Common myeloid progenitor, CD34-positive (primary cell): ENCODE measurements at regions not wholly inside any gene's neighbourhood (a gene's known extent, or its start where the extent isn't known, plus 50 kb on each side); places are given as distances from the start of the nearest gene placed in this dataset.
A peak's percentile ranks its signal among the peaks of the same experiment; 100 is the strongest.
"Not testable (repeated sequence)": the region's sequence is repeated elsewhere in the genome, so short reads cannot be mapped to it uniquely, and the experiment has no call there.

Experiments used
- CTCF ChIA-PET: fragments of 350-600 bp; sonication (Branson Sonifier 250); formaldehyde crosslinking; loops from one replicate; lab custom pipeline; 2021; ENCODE audit warnings: antibody characterized with exemption; lab: Charles Lee
- POLR2A ChIA-PET: fragments of 350-600 bp; sonication (Branson Sonifier 250); formaldehyde crosslinking; loops from one replicate; lab custom pipeline; 2021; ENCODE audit warnings: antibody characterized with exemption; lab: Charles Lee
- DNase-seq, 3 donors: peaks; one replicate each; pipeline versions ENCODE4 v3.0.0 to v3.0.0-alpha.2; 2013
- H3K27ac ChIP-seq, 2 experiments: 1 replicate in 1 of 2; 2 replicates in 1 of 2; pipeline ENCODE4 v1.7.0; 2013; ENCODE audit warnings: inconsistent platforms in 2 of 2, low read length in 2 of 2, mild to moderate bottlenecking in 2 of 2, low read depth in 1 of 2, moderate library complexity in 1 of 2; ENCODE audit not compliant: severe bottlenecking in 2 of 2, insufficient read depth in 1 of 2, poor library complexity in 1 of 2
- H3K27me3 ChIP-seq, 5 experiments: replicated peaks in 2 of 5; 1 replicate in 3 of 5; 2 replicates in 2 of 5; pipeline versions ENCODE4 v1.6.1 to v1.7.0; 2013; ENCODE audit warnings: low read length in 4 of 5, mild to moderate bottlenecking in 2 of 5, moderate library complexity in 2 of 5, inconsistent platforms in 1 of 5; ENCODE audit not compliant: insufficient read depth in 5 of 5, control insufficient read depth in 4 of 5
- H3K36me3 ChIP-seq, 4 experiments: 1 replicate in 2 of 4; 2 replicates in 2 of 4; pipeline versions ENCODE4 v1.6.1 to v1.7.0; 2013; ENCODE audit warnings: low read length in 3 of 4, control low read depth in 1 of 4, mild to moderate bottlenecking in 1 of 4; ENCODE audit not compliant: control insufficient read depth in 4 of 4, insufficient read depth in 4 of 4
- H3K4me1 ChIP-seq, 4 experiments: 1 replicate in 3 of 4; 2 replicates in 1 of 4; pipeline versions ENCODE4 v1.6.1 to v1.7.1; 2013; ENCODE audit warnings: low read length in 3 of 4, mild to moderate bottlenecking in 3 of 4, control low read depth in 1 of 4, inconsistent platforms in 1 of 4, moderate library complexity in 1 of 4; ENCODE audit not compliant: control insufficient read depth in 4 of 4, insufficient read depth in 4 of 4; ENCODE audit errors: control extremely low read depth in 1 of 4
- H3K4me3 ChIP-seq, 7 experiments: 1 replicate in 4 of 7; 2 replicates in 3 of 7; pipeline versions ENCODE4 v1.5.1 to v1.7.0; 2013; ENCODE audit warnings: mild to moderate bottlenecking in 7 of 7, low read length in 6 of 7, moderate library complexity in 6 of 7, inconsistent platforms in 2 of 7, low read depth in 2 of 7, control low read depth in 1 of 7; ENCODE audit not compliant: insufficient read depth in 4 of 7, control insufficient read depth in 1 of 7; ENCODE audit errors: extremely low read depth in 1 of 7
- H3K9me3 ChIP-seq, 5 experiments: 1 replicate in 4 of 5; 2 replicates in 1 of 5; pipeline versions ENCODE4 v1.6.1 to v1.7.1; 2013; ENCODE audit warnings: low read length in 4 of 5, mild to moderate bottlenecking in 2 of 5, inconsistent platforms in 1 of 5, low read depth in 1 of 5, moderate library complexity in 1 of 5; ENCODE audit not compliant: control insufficient read depth in 4 of 5, insufficient read depth in 2 of 5; ENCODE audit errors: control extremely low read depth in 1 of 5
- WGBS: methylation state at CpG from one replicate; pipeline ENCODE4 v1.1.5; 2013; ENCODE audit not compliant: insufficient coverage; 5-methylcytosine and 5-hydroxymethylcytosine counted together

DNA sequence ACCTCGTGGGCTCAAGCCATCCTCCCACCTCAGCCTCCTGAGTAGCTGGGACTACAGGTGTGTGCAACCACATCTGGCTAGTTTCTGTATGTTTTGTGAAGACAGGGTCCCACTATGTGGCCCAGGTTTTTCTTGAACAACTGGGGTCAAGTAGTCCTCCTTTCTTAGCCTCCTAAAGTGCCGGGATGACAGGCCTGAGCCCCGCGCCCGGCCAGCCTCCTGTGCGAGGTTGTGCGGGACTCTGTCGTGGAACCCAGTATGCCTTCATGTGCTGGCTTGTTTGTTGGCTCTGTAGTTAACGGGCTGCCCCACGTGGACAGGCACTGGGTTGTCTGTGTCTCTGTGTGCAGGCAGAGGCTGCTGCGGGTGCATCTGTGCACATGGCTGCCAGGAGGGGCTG, 238.7 kb upstream of the FRG2C start:
- peaks cover 2 to 35% (median 10%) of the 10 kb centered on the region in 4 experiments for H3K36me3 ChIP-seq
- DNase-seq, H3K4me3 ChIP-seq, H3K4me1 ChIP-seq, H3K27ac ChIP-seq, POLR2A ChIA-PET, H3K9me3 ChIP-seq, H3K27me3 ChIP-seq: not testable (repeated sequence)
- WGBS, result no CpG with 5 or more reads among the region's 11 CpGs
- CTCF ChIA-PET, result interaction anchor here (1.5 kb wide), 1 partner anchor 134 kb away, joined by 3 read pairs; no protein-coding TSS in a partner anchor

DNA sequence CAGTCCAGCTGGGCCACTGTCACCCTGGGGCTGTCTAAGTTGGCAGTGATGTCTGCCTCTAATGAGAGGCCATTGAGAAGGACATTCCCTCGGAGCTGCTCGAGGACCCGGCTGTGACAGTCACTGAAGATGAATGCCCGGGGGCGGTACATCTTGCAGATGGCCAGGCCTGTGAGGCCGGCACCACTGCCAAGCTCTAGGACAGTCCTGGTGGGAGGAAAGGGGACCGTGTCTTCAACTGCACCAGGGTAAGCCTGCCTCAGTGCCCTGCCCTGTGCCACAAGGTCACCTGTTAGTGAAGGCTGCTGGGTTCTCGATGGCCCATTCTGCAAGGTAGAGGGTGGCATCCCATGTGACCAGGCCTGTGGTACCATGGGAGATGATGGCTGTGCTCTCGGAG, 236.6 kb upstream of the FRG2C start:
- peaks cover 2 to 37% (median 12%) of the 10 kb centered on the region in 4 experiments for H3K36me3 ChIP-seq
- CTCF ChIA-PET, result interaction anchor here (2.0 kb wide), 1 partner anchor 134 kb away, joined by 6 read pairs; no protein-coding TSS in a partner anchor
- H3K4me3 ChIP-seq, H3K27me3 ChIP-seq, POLR2A ChIA-PET, H3K4me1 ChIP-seq, H3K9me3 ChIP-seq, H3K27ac ChIP-seq, DNase-seq: not testable (repeated sequence)
- no CpG with 5 or more reads among the region's 9 CpGs for WGBS

DNA sequence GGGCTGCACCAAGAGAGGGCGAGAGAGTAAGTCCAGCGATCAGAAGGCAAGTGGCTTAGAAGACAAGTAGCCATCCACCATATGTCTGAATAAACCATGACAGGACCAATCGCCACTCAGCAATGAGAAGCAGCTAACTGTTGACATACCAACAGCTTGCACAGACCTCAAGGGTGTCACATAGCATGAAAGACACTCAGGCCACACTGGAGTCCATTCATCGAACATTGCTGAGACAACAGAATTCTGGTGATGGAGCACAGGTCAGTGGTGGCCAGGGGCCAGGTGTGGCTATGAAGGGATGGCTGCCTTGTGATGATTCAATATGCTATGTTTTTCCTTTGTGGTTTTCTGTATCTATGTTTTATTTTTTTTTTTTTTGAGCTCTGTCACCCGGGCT, 236.2 kb upstream of the FRG2C start:
- CTCF ChIA-PET, result interaction anchor here (2.0 to 2.2 kb wide), 2 partner anchors 132 to 134 kb away, joined by 6 to 11 read pairs; no protein-coding TSS in a partner anchor
- WGBS, result no CpG with 5 or more reads among the region's 5 CpGs

DNA sequence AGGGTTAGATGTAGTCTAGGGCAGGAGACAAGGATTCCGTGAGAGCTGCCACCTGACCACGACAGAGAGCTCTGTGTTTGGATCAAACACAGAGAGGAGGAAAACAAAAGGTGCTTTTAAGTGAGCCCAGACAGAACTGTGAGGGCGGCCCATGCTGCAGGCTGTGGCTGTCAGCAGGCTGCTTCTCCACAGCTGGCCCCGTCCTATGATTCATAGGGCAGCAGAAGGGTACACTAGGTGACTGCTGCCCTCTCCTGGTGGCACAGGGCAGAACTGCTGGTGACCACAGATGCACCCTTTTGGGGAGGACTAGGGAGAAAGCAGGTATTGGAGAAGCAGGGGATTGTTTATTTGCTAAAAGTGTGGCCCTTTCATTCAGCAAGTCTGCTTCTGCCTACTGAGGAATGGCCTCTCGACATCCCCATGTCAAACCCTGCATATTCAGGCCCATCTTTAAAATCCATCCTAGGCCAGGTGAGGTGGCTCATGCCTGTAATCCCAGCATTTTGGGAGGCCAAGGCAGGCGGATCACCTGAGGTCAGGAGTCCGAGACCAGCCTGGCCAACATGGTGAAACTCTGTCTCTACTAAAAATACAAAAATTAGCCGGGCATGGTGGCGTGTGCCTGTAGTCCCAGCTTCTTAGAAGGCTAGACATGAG, 234.4 kb upstream of the FRG2C start:
- H3K9me3 ChIP-seq, H3K4me3 ChIP-seq, H3K4me1 ChIP-seq, H3K27me3 ChIP-seq, H3K27ac ChIP-seq, POLR2A ChIA-PET: not testable (repeated sequence)
- DNase-seq, result peak in 2 of 3 donors; percentile 48 to 79
- CTCF ChIA-PET, result interaction anchor here (0.7 to 2.2 kb wide), 17 partner anchors 8 to 238 kb away, joined by 3 to 11 read pairs (median 3); no protein-coding TSS in a partner anchor
- H3K36me3 ChIP-seq, result peaks cover 2 to 30% (median 11%) of the 10 kb centered on the region in 4 experiments
- no CpG with 5 or more reads among the region's 9 CpGs for WGBS

More for the DNA sequence above, 236.2 kb upstream of the FRG2C start:
- H3K27ac ChIP-seq, H3K4me1 ChIP-seq, DNase-seq, H3K9me3 ChIP-seq, POLR2A ChIA-PET, H3K27me3 ChIP-seq, H3K4me3 ChIP-seq: not testable (repeated sequence)
- peaks cover 2 to 33% (median 12%) of the 10 kb centered on the region in 4 experiments for H3K36me3 ChIP-seq

DNA sequence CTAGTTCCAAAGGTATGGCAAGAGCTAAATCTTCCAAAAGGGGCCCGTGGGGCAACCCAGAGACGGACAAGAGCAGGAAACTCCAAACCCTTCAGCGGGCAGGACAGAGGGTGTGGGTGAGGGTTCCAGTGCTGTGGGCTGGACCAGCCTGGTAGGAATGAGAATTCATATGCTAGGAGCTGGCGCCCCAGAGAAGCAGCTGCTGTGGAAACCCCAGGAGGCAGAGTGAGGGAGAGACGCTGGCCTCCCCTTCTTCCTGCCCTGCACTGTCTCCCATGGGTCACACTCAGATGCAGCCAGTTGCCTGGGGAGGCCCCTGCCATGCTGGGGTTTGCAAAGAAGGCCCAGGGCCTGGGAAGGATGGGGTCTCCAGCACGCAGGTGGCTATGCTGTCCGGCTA, 233.7 kb upstream of the FRG2C start:
- POLR2A ChIA-PET, H3K9me3 ChIP-seq, H3K4me1 ChIP-seq, H3K27ac ChIP-seq, DNase-seq, H3K4me3 ChIP-seq, H3K27me3 ChIP-seq: not testable (repeated sequence)
- H3K36me3 ChIP-seq, result peaks cover under 1 to 28% (median 11%) of the 10 kb centered on the region in 4 experiments
- no CpG with 5 or more reads among the region's 7 CpGs for WGBS
- CTCF ChIA-PET, result interaction anchor here (0.8 to 1.8 kb wide), 6 partner anchors 68 to 237 kb away, joined by 3 to 10 read pairs (median 3); no protein-coding TSS in a partner anchor

DNA sequence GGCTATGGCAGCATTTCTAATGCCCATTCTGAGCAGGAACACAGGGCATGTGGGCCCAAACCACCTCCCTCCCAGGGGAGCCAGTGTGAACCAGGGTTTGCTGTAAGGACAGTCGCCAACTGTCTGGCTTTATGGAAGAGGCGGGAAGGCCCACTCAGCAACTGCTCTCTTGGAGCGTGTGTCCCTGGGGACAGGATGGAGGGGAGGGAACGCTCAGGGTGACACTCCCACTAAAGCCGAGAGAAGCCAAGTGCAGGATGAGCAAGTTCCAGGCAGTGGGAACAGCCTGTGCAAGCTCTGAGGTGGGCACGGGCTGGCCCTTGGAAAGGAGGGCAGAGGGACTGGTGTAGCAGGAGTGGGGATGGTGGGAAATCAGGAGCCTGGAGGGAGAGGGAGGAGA, 233.0 kb upstream of the FRG2C start:
- POLR2A ChIA-PET, H3K27me3 ChIP-seq, H3K27ac ChIP-seq, DNase-seq, H3K4me1 ChIP-seq, H3K4me3 ChIP-seq, H3K9me3 ChIP-seq: not testable (repeated sequence)
- CTCF ChIA-PET, result interaction anchor here (0.8 to 1.0 kb wide), 2 partner anchors 9 to 73 kb away, joined by 3 read pairs; no protein-coding TSS in a partner anchor
- no CpG with 5 or more reads among the region's 6 CpGs for WGBS
- H3K36me3 ChIP-seq, result peaks cover 0 to 21% (median 7%) of the 10 kb centered on the region in 4 experiments

DNA sequence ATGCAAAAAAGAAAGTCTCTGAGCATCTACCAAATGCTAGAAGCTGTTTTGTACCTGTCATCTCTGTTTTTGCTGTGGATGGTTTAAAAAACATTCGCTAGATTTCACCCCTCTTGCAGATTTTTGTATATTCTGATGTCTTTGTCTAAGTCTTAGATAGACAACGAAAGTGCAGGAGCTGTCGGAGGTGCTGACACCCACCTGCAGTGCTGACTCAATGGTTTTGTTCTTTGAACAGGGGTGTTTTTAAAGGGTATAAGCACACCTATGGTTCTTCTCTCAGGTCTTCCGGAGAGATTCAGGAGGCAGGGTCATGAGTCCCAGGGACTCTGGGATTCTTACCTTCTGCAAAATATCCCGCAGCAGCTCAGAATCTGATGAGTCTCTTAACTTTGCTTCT, 231.7 kb upstream of the FRG2C start:
- H3K4me3 ChIP-seq, H3K4me1 ChIP-seq, H3K27ac ChIP-seq, H3K9me3 ChIP-seq, DNase-seq, POLR2A ChIA-PET, H3K27me3 ChIP-seq: not testable (repeated sequence)
- CTCF ChIA-PET, result interaction anchor here (1.8 kb wide), 1 partner anchor 139 kb away, joined by 3 read pairs; no protein-coding TSS in a partner anchor
- peaks cover 0 to 13% (median 6%) of the 10 kb centered on the region in 4 experiments for H3K36me3 ChIP-seq
- no CpG with 5 or more reads among the region's 5 CpGs for WGBS
